ENCODE measurements at regions not wholly inside any gene's neighbourhood (a gene's known extent, or its start where the extent isn't known, plus 50 kb on each side); places are given as distances from the start of the nearest gene placed in this dataset.

GRCh38 chr9:87086221-87086818 is 139.0 kb upstream of the GAS1 start:
- peaks cover 0 to 10% (median 0%) of the 10 kb centered on the region in 12 donors for H3K9me3 ChIP-seq
- TF ChIP-seq CTCF (IDR thresholded peaks at IDR 0.05): no peak
- no peak for TF ChIP-seq POLR2A (IDR thresholded peaks at IDR 0.05)
- no peak overlapping the region for H3K4me3 ChIP-seq
- H3K4me1 ChIP-seq: peaks cover 0 to 24% (median 12%) of the 10 kb centered on the region in 12 donors
- H3K27ac ChIP-seq: peak overlapping the region in 8 of 12 donors; percentile 1 to 40 (median 13)
- no peaks in the 10 kb centered on the region for H3K36me3 ChIP-seq
- H3K27me3 ChIP-seq: no peaks in the 10 kb centered on the region
- intact Hi-C loops (cut with DNase I): loop anchor here in 3 of 10 donors (5.0 to 10.0 kb wide), 3 partner anchors 68 to 142 kb away; partner anchors contain the start of gene GAS1 (in 3 of the 3)
- 63 to 73% (median 70%) methylated on average over 8 of the region's 8 CpGs for WGBS, 4 donors
- DNase-seq (peak in 3 of 5 donors; percentile 30 to 37 (median 36)), ATAC-seq (peak in 2 of 4 donors; percentile 23 to 38)

GRCh38 chr9:87087197-87087596 is 139.9 kb upstream of the GAS1 start:
- ATAC-seq (no peak), DNase-seq (no peak)
- peaks cover 0 to 10% (median 0%) of the 10 kb centered on the region in 12 donors for H3K9me3 ChIP-seq
- intact Hi-C loops (cut with DNase I): loop anchor here in 3 of 10 donors (5.0 to 10.0 kb wide), 3 partner anchors 68 to 142 kb away; partner anchors contain the start of gene GAS1 (in 3 of the 3)
- peaks cover 0 to 24% (median 12%) of the 10 kb centered on the region in 12 donors for H3K4me1 ChIP-seq
- H3K27me3 ChIP-seq: no peaks in the 10 kb centered on the region
- H3K4me3 ChIP-seq: no peak overlapping the region
- peak overlapping the region in 1 of 12 donors; percentile 1 for H3K27ac ChIP-seq
- TF ChIP-seq POLR2A (IDR thresholded peaks at IDR 0.05) (no peak), CTCF (IDR thresholded peaks at IDR 0.05) (no peak)
- no peaks in the 10 kb centered on the region for H3K36me3 ChIP-seq

- intact Hi-C loops (cut with DNase I): loop anchor here in 3 of 10 donors (5.0 to 10.0 kb wide), 3 partner anchors 67 to 143 kb away; partner anchors contain the start of gene GAS1 (in 3 of the 3)
- peak; percentile 78 to 94 (median 86) for ATAC-seq
- WGBS, 4 donors: 42 to 50% (median 48%) methylated on average over 1 of the region's 1 CpG
- Histone ChIP-seq H3K27ac (peak overlapping the region in 4 of 12 donors; percentile 39 to 77 (median 50)), H3K4me3 (no peak overlapping the region), H3K9me3 (peaks cover 0 to 10% (median 0%) of the 10 kb centered on the region in 12 donors), H3K36me3 (no peaks in the 10 kb centered on the region), H3K4me1 (peaks cover 0 to 24% (median 12%) of the 10 kb centered on the region in 12 donors), H3K27me3 (no peaks in the 10 kb centered on the region)
- peak in 4 of 5 donors; percentile 22 to 67 (median 52) for DNase-seq
- TF ChIP-seq POLR2A (IDR thresholded peaks at IDR 0.05) (no peak), CTCF (IDR thresholded peaks at IDR 0.05) (no peak)
Measured at GRCh38 chr9:87088192-87088591, 140.9 kb upstream of the GAS1 start.

- Histone ChIP-seq H3K9me3 (peaks cover 0 to 10% (median 0%) of the 10 kb centered on the region in 12 donors), H3K27me3 (no peaks in the 10 kb centered on the region), H3K27ac (peak overlapping the region in 6 of 12 donors; percentile 33 to 77 (median 56)), H3K36me3 (no peaks in the 10 kb centered on the region), H3K4me1 (peaks cover 0 to 24% (median 12%) of the 10 kb centered on the region in 12 donors), H3K4me3 (no peak overlapping the region)
- intact Hi-C loops (cut with DNase I): loop anchor here in 3 of 10 donors (5.0 to 10.0 kb wide), 3 partner anchors 66 to 144 kb away; partner anchors contain the start of gene GAS1 (in 3 of the 3)
- TF ChIP-seq CTCF (IDR thresholded peaks at IDR 0.05): no peak
- TF ChIP-seq POLR2A (IDR thresholded peaks at IDR 0.05): no peak
- no peak for ATAC-seq
- no peak for DNase-seq
- WGBS, 4 donors: 65 to 77% (median 72%) methylated on average over 5 of the region's 5 CpGs
Measured at GRCh38 chr9:87088621-87089365, 141.5 kb upstream of the GAS1 start.

Measured in heart left ventricle (tissue), 16 donors.